KOPT-K1 (cell line): ENCODE measurements at regions not wholly inside any gene's neighbourhood (a gene's known extent, or its start where the extent isn't known, plus 50 kb on each side); places are given as distances from the start of the nearest gene placed in this dataset.

Experiments
- H3K27ac ChIP-seq: fragments of 200-600 bp; sonication (generic); 2 replicates; pipeline ENCODE4 v1.5.1; 2016; ENCODE audit warnings: antibody characterized with exemption, mild to moderate bottlenecking, low read depth, low read length; ENCODE audit not compliant: poor library complexity, severe bottlenecking
- H3K36me3 ChIP-seq: fragments of 200-600 bp; sonication (generic); 2 replicates; pipeline ENCODE4 v1.5.1; 2017; ENCODE audit warnings: antibody characterized with exemption, mild to moderate bottlenecking, low read length, moderate library complexity; ENCODE audit not compliant: insufficient read depth
- H3K9me3 ChIP-seq: fragments of 200-600 bp; sonication (generic); 2 replicates; pipeline ENCODE4 v1.5.1; 2017; ENCODE audit warnings: antibody characterized with exemption, low read length, mild to moderate bottlenecking; ENCODE audit not compliant: insufficient read depth, poor library complexity, severe bottlenecking

DNA sequence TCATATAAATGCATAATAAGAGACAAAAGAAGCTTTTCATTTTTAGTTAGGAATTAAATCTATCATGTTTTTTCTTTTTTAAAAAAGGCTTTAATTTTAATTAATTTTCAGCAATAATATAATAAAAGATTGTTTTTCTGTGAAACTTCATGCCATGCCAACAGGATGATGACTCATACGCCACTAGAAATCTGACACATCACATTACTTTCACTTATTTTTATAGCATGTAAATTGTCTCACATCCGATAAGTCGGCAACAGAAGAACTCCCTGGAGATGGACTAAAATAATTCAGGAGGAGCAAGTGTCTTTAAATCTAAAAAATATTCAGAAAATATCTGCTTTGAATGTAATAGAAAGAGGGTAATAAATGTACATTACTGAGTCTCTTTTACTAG, 1024.2 kb upstream of the ACVR2A start:
- Histone ChIP-seq H3K9me3 (no peaks in the 10 kb centered on the region), H3K27ac (no peak overlapping the region), H3K36me3 (no peaks in the 10 kb centered on the region)

DNA sequence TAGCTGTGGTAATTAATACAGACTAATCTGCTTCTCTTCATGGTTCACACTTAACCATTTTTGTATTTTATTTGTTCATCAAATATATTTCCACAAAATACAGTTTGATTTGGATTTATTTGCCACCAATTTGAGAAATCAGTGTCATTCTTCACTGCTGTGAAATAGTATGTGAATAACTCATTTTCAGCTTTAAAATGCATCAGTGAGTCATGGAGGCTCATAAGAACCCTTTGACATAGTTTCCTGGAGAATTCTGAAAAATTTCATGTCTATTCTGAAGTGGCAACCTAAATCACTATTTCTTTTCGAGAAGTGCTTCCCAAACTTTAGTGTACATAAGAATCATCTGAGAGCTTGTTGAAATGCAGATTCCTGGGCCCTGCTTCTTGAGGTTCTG, 1026.7 kb upstream of the ACVR2A start:
- no peaks in the 10 kb centered on the region for H3K36me3 ChIP-seq
- no peaks in the 10 kb centered on the region for H3K9me3 ChIP-seq
- no peak overlapping the region for H3K27ac ChIP-seq

DNA sequence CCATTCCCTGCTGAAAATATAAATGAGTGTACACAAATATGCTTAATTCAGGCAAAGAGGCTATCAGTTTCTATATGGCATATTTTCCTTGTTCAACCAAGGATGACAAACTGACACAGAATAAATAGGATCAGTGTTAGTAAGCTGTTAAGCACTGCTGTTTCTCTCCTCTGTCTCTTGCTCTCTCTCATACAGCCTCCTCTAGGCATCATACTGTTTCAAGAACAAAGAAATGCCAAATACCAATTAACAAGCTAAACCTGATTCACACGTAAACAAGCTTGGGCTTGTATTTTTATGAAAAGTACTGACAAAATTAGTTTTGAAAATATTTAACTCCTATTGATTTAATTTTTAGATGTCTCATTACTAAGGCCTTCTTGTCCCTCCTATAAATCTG, 1027.2 kb upstream of the ACVR2A start:
- no peak overlapping the region for H3K27ac ChIP-seq
- H3K9me3 ChIP-seq = no peaks in the 10 kb centered on the region
- H3K36me3 ChIP-seq = no peaks in the 10 kb centered on the region

DNA sequence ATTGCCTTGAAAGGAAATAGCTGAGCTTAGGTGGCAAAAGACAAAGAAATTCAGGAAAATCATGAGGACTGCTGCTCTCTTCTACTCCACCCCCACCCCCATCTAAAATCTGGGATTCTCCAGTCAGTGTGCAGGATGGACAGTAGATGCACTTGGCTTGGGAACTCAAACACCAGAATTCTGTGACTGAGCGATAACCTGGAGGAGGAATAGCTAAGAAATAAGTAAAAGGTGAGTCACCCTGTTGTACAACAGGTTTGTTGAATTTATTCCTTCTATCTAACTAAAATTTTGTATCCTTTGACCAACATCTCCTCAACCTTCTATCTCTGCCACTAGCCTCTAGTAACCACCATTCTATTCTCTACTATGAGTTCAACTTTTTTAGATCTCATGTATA, 1029.9 kb upstream of the ACVR2A start:
- no peaks in the 10 kb centered on the region for H3K9me3 ChIP-seq
- H3K27ac ChIP-seq = no peak overlapping the region
- H3K36me3 ChIP-seq = no peaks in the 10 kb centered on the region

DNA sequence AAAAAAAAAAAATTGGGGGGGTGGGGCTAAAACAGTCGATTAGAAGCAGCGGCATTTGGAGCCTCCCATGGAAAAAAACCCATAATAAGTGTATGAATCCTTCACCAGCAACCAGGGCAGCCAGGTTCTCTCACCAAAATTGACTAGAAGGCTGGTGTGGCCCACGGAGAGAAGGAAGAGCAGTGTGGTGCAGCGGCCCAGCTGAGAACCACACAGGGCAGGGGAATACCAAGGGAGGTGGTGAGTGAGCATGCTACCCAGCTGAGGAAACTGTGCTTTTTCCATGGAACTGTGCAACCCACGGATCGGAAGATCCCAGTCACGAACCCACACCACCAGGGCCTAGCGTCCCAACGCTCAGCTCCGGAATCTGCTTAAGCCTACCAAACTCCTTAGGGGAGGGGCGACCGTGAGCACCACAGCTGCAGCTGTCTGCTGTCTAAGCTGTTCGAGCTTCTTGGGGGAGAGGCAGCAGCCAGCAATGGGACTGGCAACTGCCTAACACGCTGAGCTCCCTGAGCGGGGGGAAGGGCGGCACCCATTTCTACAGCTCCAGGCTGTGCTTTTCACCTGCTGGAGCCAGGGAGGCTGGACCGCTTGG, 1037.2 kb upstream of the ACVR2A start:
- Histone ChIP-seq H3K36me3 (no peaks in the 10 kb centered on the region), H3K9me3 (no peaks in the 10 kb centered on the region), H3K27ac (no peak overlapping the region)

DNA sequence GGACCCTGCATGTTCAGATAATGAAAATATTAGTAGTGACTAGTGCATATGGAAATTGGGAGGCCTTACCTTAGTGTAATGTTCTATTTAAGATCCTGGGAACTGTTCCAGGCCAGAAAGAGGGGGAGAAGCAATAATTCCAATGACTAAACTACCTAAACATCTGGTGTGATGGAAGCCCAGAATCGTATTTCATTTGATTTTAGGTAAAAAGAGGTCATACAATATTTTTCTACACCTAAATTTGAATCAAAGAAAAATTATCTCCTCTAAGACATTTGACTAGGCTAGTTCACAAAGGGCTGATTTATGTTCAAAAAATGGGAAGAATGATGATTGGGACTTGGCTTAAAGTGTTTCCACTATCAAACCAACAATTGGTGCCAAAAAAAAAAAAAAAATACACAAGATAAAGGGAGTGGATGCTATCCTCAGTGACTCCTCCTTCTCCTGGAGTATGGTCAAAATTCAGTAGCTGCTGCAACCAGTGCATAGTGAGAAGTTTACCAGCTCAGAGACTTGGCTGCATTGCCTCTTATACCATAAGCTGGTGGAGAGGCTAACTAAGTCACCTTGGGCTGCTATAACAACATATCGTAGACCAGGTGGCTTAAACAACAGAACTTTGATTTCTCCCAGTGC, 1038.3 kb upstream of the ACVR2A start:
- Histone ChIP-seq H3K36me3 (no peaks in the 10 kb centered on the region), H3K9me3 (no peaks in the 10 kb centered on the region), H3K27ac (no peak overlapping the region)

DNA sequence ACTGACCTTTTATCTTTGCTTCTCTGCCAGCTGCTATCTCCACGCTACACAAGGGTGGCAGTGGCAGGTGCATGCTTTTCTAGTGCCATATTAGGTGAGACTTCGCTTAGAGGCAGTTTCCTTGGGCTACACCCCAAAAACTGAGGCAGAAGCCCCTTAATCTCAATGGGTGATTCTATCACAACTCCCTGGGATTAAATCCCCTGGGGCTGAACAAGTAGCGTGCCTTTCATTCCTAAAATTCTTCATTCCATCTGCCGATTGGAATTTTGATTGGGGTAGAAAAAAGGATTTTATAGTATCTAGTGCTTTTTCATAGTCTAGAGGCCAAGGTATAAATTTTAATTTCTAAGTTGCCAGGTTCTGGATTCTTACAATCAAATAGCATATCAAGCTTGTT, 1040.5 kb upstream of the ACVR2A start:
- H3K9me3 ChIP-seq = no peaks in the 10 kb centered on the region
- no peaks in the 10 kb centered on the region for H3K36me3 ChIP-seq
- no peak overlapping the region for H3K27ac ChIP-seq

DNA sequence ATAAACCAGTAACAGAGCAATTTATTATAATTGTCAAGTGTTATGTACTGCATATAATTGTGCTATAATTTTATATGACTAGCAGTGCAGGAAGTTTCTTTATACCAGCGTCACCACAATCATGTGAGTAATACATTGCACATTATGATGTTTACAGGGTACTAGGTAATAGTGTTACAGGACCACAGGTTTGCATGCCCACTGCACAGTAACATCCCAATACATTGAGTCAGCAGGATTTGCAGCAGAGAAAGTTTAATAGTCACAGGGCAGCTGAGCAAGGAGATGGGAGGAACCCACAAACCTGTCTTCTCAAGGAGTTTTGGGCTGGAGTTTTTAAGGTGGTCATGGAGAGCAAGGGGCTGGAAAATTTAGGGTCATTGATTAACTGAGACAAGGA, 1042.9 kb upstream of the ACVR2A start:
- H3K9me3 ChIP-seq = no peaks in the 10 kb centered on the region
- no peak overlapping the region for H3K27ac ChIP-seq
- H3K36me3 ChIP-seq = no peaks in the 10 kb centered on the region

DNA sequence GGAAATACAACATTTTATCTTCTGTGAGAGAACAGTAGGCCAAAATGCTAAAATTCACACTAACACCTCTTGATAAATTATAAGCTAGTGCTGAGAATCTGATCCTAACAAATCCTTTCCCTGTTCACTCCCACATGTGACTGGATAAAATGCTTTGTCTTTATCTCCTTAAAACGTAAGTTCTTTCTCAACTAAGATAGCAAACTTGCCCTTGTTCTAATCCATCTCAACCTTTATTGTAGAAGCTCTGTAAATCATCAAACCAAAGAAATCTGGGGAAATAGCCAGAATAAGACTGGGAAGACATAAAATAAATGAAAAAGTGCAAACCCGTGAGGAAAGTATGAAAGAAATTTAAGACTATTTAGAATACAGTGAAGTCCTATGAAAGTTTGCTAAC, 1058.4 kb upstream of the ACVR2A start:
- Histone ChIP-seq H3K27ac (no peak overlapping the region), H3K36me3 (no peaks in the 10 kb centered on the region), H3K9me3 (no peaks in the 10 kb centered on the region)

DNA sequence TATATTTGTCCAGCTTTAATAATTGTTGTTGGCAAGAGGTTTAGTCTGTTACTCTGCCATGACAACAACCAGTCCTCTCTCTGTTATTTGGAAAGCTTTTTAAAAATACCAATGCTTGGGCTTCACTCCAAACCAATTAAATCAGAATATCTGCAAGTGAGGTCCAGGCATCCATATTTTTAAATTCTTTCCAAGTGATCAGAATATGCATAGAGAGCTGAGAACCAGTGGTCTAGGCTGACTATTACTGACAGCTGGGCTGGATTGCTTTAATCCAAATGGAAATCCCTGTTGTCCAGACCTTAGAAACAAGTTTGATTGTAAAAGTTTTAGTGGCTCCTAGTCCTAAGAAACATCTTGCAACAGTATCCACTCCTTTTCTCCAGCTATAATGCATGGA, 1059.7 kb upstream of the ACVR2A start:
- H3K36me3 ChIP-seq = no peaks in the 10 kb centered on the region

DNA sequence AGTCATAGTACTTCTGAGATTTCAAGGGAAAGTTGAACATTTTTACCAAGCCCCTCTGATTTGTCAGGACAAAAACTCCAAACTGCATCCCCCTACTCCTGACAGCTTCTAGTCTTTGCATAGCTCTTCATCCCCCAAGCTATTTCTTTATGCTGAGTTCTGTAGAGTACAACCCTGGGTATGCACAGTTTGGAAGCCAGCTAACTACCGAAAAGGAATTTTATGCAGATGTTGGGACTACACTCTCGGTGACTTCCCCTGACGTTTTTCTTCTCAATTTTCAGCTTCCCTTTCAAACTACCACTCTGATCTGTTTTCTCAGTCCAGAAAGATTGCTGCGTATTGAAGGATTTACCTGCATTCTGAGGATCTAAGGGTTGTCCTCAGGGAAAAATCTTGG, 1060.2 kb upstream of the ACVR2A start:
- Histone ChIP-seq H3K27ac (no peak overlapping the region), H3K36me3 (no peaks in the 10 kb centered on the region), H3K9me3 (no peaks in the 10 kb centered on the region)

More for the DNA sequence above, 1059.7 kb upstream of the ACVR2A start:
- Histone ChIP-seq H3K9me3 (no peaks in the 10 kb centered on the region), H3K27ac (no peak overlapping the region)

DNA sequence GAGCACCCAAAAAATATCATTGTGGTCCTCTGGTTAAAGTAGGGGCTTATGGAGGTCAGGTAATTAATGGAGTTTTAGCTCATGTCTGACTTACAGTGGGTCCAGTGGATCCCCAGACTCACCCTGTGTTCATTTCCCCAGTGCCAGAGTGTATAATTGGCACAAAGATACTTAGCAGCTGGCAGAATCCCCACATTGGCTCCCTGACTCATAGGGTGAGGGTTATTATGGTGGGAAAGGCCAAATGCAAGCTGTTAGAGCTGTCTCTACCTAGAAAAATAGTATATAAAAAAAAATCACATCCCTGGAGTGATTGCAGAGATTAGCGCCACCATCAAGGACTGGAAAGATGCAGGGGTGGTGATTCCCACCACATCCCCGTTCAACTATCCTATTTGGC, 1067.6 kb upstream of the ACVR2A start:
- H3K9me3 ChIP-seq = no peaks in the 10 kb centered on the region
- no peak overlapping the region for H3K27ac ChIP-seq

DNA sequence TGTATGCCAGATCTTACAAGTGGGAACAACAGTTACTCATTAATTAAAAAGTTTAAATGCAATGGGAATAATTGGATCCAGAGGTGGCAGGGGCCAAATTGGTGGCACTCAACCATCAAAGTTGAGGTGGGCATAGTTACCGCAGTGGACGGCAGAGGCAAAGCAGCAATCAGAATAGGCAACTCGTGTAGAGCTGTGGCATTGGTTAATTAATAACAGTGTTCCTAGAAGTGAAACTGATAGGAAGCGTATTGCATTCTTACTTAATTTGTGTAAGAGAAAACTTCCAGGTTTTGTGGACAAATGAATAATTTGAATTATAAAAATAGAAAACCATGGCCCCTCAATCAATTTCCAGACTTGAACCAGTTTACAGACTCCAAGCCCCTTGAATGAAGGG, 1068.2 kb upstream of the ACVR2A start:
- no peak overlapping the region for H3K27ac ChIP-seq
- no peaks in the 10 kb centered on the region for H3K36me3 ChIP-seq
- no peaks in the 10 kb centered on the region for H3K9me3 ChIP-seq

More for the DNA sequence above, 1067.6 kb upstream of the ACVR2A start:
- no peaks in the 10 kb centered on the region for H3K36me3 ChIP-seq

DNA sequence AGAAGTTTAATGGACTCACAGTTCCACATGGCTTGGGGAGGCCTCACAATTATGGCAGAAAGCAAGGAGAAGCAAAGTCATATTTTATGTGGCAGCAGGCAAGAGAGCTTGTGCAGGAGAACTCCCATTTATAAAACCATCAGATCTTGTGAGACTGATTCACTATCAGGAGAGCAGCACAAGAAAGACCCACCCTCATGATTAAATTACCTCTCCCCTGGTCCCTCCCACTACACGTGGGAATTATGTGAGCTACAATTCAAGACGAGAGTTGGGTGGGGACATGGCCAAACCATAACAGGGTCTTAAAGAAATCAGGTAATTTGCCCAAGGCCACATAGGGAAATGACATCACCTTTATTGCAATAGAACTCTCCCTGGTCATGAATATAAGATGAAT, 1073.3 kb upstream of the ACVR2A start:
- H3K9me3 ChIP-seq = no peaks in the 10 kb centered on the region
- no peaks in the 10 kb centered on the region for H3K36me3 ChIP-seq
- H3K27ac ChIP-seq = no peak overlapping the region

DNA sequence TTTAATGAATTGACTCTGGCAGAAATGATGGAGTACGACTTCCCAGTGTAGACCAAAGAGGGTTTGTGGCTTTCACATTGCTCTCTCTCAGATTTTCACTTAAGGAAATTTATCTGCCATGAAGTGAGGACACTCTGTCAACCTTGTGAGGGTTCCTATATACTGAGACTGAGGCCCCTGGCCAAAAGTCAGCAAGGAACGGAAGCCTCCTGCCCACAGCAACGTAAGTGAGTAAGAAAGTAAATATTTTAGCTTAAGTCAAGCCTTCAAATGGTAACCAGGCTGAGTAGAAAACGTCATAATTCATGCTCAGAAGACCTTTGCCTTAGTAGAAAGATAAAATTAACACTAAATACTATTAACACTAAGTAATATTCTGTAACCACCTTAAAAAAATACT, 1080.5 kb upstream of the ACVR2A start:
- Histone ChIP-seq H3K27ac (no peak overlapping the region), H3K36me3 (no peaks in the 10 kb centered on the region), H3K9me3 (no peaks in the 10 kb centered on the region)

DNA sequence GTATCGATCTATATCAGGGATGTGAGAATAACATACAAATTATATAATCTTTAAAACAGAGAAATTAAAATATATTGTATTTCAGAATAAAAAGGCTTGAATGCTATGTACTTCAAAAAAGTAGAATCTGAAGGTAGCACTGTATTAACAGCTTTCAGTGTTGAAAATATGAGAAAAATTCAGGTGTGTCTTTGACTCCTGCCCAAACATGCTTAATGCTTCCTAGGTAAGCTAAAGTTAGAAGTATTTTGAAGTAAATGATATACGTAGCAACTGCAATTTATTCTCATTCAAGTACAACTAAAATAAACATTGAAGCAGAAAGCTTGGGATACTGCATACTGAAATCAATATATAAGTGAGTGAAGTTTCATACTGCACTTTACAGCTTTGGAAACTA, 1082.0 kb upstream of the ACVR2A start:
- no peaks in the 10 kb centered on the region for H3K9me3 ChIP-seq
- H3K27ac ChIP-seq = no peak overlapping the region

More for the DNA sequence above, 1082.0 kb upstream of the ACVR2A start:
- no peaks in the 10 kb centered on the region for H3K36me3 ChIP-seq
